Kidney (tissue), 13 donors: ENCODE measurements at regions not wholly inside any gene's neighbourhood (a gene's known extent, or its start where the extent isn't known, plus 50 kb on each side); places are given as distances from the start of the nearest gene placed in this dataset.

Experiments used
- DNase-seq, 5 donors: peaks; one replicate each; pipeline ENCODE4 v3.0.0-alpha.2; 2013 to 2020
- FAIRE-seq: peaks from 2 replicates; lab custom pipeline; 2012; peaks lifted over from hg19 to GRCh38; lab: Jason Lieb, UNC
- H3K27ac ChIP-seq, 2 donors: one replicate each; pipeline ENCODE4 v1.7.0; 2013; ENCODE audit warnings: low read depth in 2 of 2, low read length in 2 of 2, inconsistent platforms in 1 of 2
- H3K27me3 ChIP-seq: one replicate; pipeline ENCODE4 v1.7.1; 2013; ENCODE audit warnings: low read length, inconsistent platforms; ENCODE audit not compliant: control insufficient read depth, insufficient read depth
- H3K36me3 ChIP-seq, 3 donors: one replicate each; pipeline versions ENCODE4 v1.7.0 to v1.7.1; 2013; ENCODE audit warnings: low read length in 3 of 3, control low read depth in 1 of 3, inconsistent platforms in 1 of 3; ENCODE audit not compliant: insufficient read depth in 3 of 3, control insufficient read depth in 2 of 3
- H3K4me1 ChIP-seq, 3 donors: one replicate each; pipeline versions ENCODE4 v1.7.0 to v1.7.1; 2013; ENCODE audit warnings: low read length in 3 of 3, inconsistent platforms in 1 of 3, low read depth in 1 of 3; ENCODE audit not compliant: control insufficient read depth in 2 of 3, insufficient read depth in 2 of 3
- H3K4me3 ChIP-seq, 3 donors: one replicate each; pipeline versions ENCODE4 v1.7.0 to v1.8.1; 2013; ENCODE audit warnings: low read length in 3 of 3, control low read depth in 1 of 3, inconsistent platforms in 1 of 3
- H3K9ac ChIP-seq, 3 donors: one replicate each; pipeline versions ENCODE4 v1.7.0 to v1.7.1; 2013; ENCODE audit warnings: low read length in 3 of 3, control low read depth in 1 of 3, inconsistent platforms in 1 of 3
- H3K9me3 ChIP-seq, 3 donors: one replicate each; pipeline versions ENCODE4 v1.7.0 to v1.7.1; 2013; ENCODE audit warnings: low read length in 3 of 3, control low read depth in 1 of 3, inconsistent platforms in 1 of 3; ENCODE audit not compliant: control insufficient read depth in 2 of 3, insufficient read depth in 1 of 3
- CTCF ChIP-seq: IDR thresholded peaks from 3 replicates; pipeline ENCODE4 v1.5.1; 2012; ENCODE audit warnings: mild to moderate bottlenecking, moderate library complexity, borderline replicate concordance; ENCODE audit not compliant: insufficient read depth; ENCODE audit errors: extremely low read depth
- intact Hi-C: fragments of 100-400 bp; cut with DNase I; formaldehyde crosslinking; loops from one replicate; pipeline ENCODE4 v1.11.1; 2022
- donor health status: control.
- donor health status: control.
- donor health status: control.
- donor health status: control.
- donor health status: control.
- donor health status: DM: yes; HTN: yes; CAD: no.
- donor health status: Normal renal cell carcinoma (clear cell type).

- no peak for TF ChIP-seq CTCF
- no peaks in the 10 kb centered on the region for H3K4me1 ChIP-seq
- H3K36me3 ChIP-seq: no peaks in the 10 kb centered on the region
- FAIRE-seq: no peak
- no peak overlapping the region for H3K4me3 ChIP-seq
- H3K9ac ChIP-seq: no peak overlapping the region
- H3K9me3 ChIP-seq: peaks cover 0 to 4% (median 0%) of the 10 kb centered on the region in 3 donors
- intact Hi-C loops: no loop called here
- no peak overlapping the region for H3K27ac ChIP-seq
- H3K27me3 ChIP-seq: no peaks in the 10 kb centered on the region
- peak in 1 of 5 donors; percentile 44 for DNase-seq
Observed at GRCh38 chr4:132958457-132959263, 190.4 kb upstream of the PCDH10 start.

GRCh38 chr4:132981611-132982010 lies 167.5 kb upstream of the PCDH10 start:
- Histone ChIP-seq H3K27ac (no peak overlapping the region), H3K4me3 (no peak overlapping the region), H3K4me1 (no peaks in the 10 kb centered on the region), H3K36me3 (no peaks in the 10 kb centered on the region), H3K9ac (no peak overlapping the region), H3K9me3 (no peaks in the 10 kb centered on the region), H3K27me3 (no peaks in the 10 kb centered on the region)
- TF ChIP-seq CTCF: no peak
- FAIRE-seq (no peak), DNase-seq (no peak)
- intact Hi-C loops: no loop called here

- H3K4me1 ChIP-seq: no peaks in the 10 kb centered on the region
- TF ChIP-seq CTCF: no peak
- no peak for FAIRE-seq
Observed at GRCh38 chr4:132982151-132982550, 166.9 kb upstream of the PCDH10 start.

More at GRCh38 chr4:132982151-132982550, 166.9 kb upstream of the PCDH10 start:
- Histone ChIP-seq H3K9ac (no peak overlapping the region), H3K36me3 (no peaks in the 10 kb centered on the region), H3K9me3 (no peaks in the 10 kb centered on the region), H3K27me3 (no peaks in the 10 kb centered on the region), H3K4me3 (no peak overlapping the region), H3K27ac (no peak overlapping the region)
- DNase-seq: peak in 2 of 5 donors; percentile 4 to 9
- intact Hi-C loops: no loop called here
